ENCODE measurements at regions not wholly inside any gene's neighbourhood (a gene's known extent, or its start where the extent isn't known, plus 50 kb on each side); places are given as distances from the start of the nearest gene placed in this dataset.

- no peak overlapping the region for H3K4me3 ChIP-seq
- intact Hi-C loops (cut with DNase I), result no loop called here
- DNase-seq, result no peak
- H3K27ac ChIP-seq, result no peak overlapping the region
- no peaks in the 10 kb centered on the region for H3K36me3 ChIP-seq
- H3K4me1 ChIP-seq, result no peaks in the 10 kb centered on the region
- TF ChIP-seq CTCF (IDR thresholded peaks at IDR 0.05), result no peak
- no peaks in the 10 kb centered on the region for H3K27me3 ChIP-seq (ENCODE audit: low read depth)
- ATAC-seq, result no peak
- no peaks in the 10 kb centered on the region for H3K9me3 ChIP-seq
These were observed 257.6 kb downstream of the OLFM3 start for GRCh38 chr1:101739146-101739545.

GRCh38 chr1:101739826-101740330, 256.8 kb downstream of the OLFM3 start:
- Histone ChIP-seq H3K27me3 (ENCODE audit: low read depth) (no peaks in the 10 kb centered on the region), H3K27ac (no peak overlapping the region), H3K9me3 (no peaks in the 10 kb centered on the region), H3K4me1 (no peaks in the 10 kb centered on the region), H3K36me3 (no peaks in the 10 kb centered on the region), H3K4me3 (no peak overlapping the region)
- intact Hi-C loops (cut with DNase I), result no loop called here
- no peak for ATAC-seq
- no peak for DNase-seq
- TF ChIP-seq CTCF (IDR thresholded peaks at IDR 0.05), result no peak

- intact Hi-C loops (cut with DNase I), result no loop called here
- Histone ChIP-seq H3K36me3 (no peaks in the 10 kb centered on the region), H3K27ac (no peak overlapping the region), H3K9me3 (no peaks in the 10 kb centered on the region), H3K4me1 (no peaks in the 10 kb centered on the region), H3K27me3 (ENCODE audit: low read depth) (no peaks in the 10 kb centered on the region), H3K4me3 (no peak overlapping the region)
- ATAC-seq (no peak), DNase-seq (no peak)
- TF ChIP-seq CTCF (IDR thresholded peaks at IDR 0.05), result no peak
These were observed 254.8 kb downstream of the OLFM3 start for GRCh38 chr1:101741910-101742309.

GRCh38 chr1:101742509-101742908, 254.2 kb downstream of the OLFM3 start:
- H3K27me3 ChIP-seq (ENCODE audit: low read depth), result no peaks in the 10 kb centered on the region
- H3K4me3 ChIP-seq, result no peak overlapping the region
- DNase-seq, result no peak
- no peaks in the 10 kb centered on the region for H3K4me1 ChIP-seq
- ATAC-seq, result no peak
- H3K9me3 ChIP-seq, result no peaks in the 10 kb centered on the region
- TF ChIP-seq CTCF (IDR thresholded peaks at IDR 0.05), result no peak
- no peaks in the 10 kb centered on the region for H3K36me3 ChIP-seq
- no peak overlapping the region for H3K27ac ChIP-seq
- intact Hi-C loops (cut with DNase I), result no loop called here

GRCh38 chr1:101745551-101746270, 251.0 kb downstream of the OLFM3 start:
- intact Hi-C loops (cut with DNase I), result no loop called here

More at GRCh38 chr1:101745551-101746270, 251.0 kb downstream of the OLFM3 start:
- no peak overlapping the region for H3K27ac ChIP-seq
- H3K4me3 ChIP-seq, result no peak overlapping the region
- no peaks in the 10 kb centered on the region for H3K4me1 ChIP-seq
- H3K9me3 ChIP-seq, result no peaks in the 10 kb centered on the region
- DNase-seq, result no peak
- no peaks in the 10 kb centered on the region for H3K36me3 ChIP-seq
- ATAC-seq, result no peak
- H3K27me3 ChIP-seq (ENCODE audit: low read depth), result no peaks in the 10 kb centered on the region
- TF ChIP-seq CTCF (IDR thresholded peaks at IDR 0.05), result no peak
